ENCODE measurements at regions not wholly inside any gene's neighbourhood (a gene's known extent, or its start where the extent isn't known, plus 50 kb on each side); places are given as distances from the start of the nearest gene placed in this dataset.
"Not testable (repeated sequence)": the region's sequence is repeated elsewhere in the genome, so short reads cannot be mapped to it uniquely, and the experiment has no call there.

GRCh38 chr2:142422041-142422440, 291.2 kb upstream of the LRP1B start:
- TF ChIP-seq CTCF (conservative IDR thresholded peaks at IDR 0.05) (no peak), ZFX (IDR thresholded peaks at IDR 0.05) (no peak)

GRCh38 chr2:142418699-142419098, 287.9 kb upstream of the LRP1B start:
- not testable (repeated sequence) for H3K27ac ChIP-seq

More at GRCh38 chr2:142422041-142422440, 291.2 kb upstream of the LRP1B start:
- no peak overlapping the region for H3K27ac ChIP-seq

- no peak overlapping the region for H3K27ac ChIP-seq
- TF ChIP-seq ZFX (IDR thresholded peaks at IDR 0.05) (no peak), CTCF (conservative IDR thresholded peaks at IDR 0.05) (no peak)
These were observed 286.2 kb upstream of the LRP1B start for GRCh38 chr2:142416996-142417395.

GRCh38 chr2:142415461-142415860, 284.6 kb upstream of the LRP1B start:
- no peak overlapping the region for H3K27ac ChIP-seq
- no peak for TF ChIP-seq ZFX (IDR thresholded peaks at IDR 0.05)
- no peak for TF ChIP-seq CTCF (conservative IDR thresholded peaks at IDR 0.05)

GRCh38 chr2:142398212-142398611, 267.4 kb upstream of the LRP1B start:
- TF ChIP-seq CTCF (conservative IDR thresholded peaks at IDR 0.05) (no peak), ZFX (IDR thresholded peaks at IDR 0.05) (no peak)
- H3K27ac ChIP-seq, result no peak overlapping the region

- TF ChIP-seq ZFX (IDR thresholded peaks at IDR 0.05) (no peak), CTCF (conservative IDR thresholded peaks at IDR 0.05) (no peak)
- no peak overlapping the region for H3K27ac ChIP-seq
These were observed 264.5 kb upstream of the LRP1B start for GRCh38 chr2:142395291-142395690.

GRCh38 chr2:142380372-142380771, 249.6 kb upstream of the LRP1B start:
- TF ChIP-seq ZFX (IDR thresholded peaks at IDR 0.05) (no peak), CTCF (conservative IDR thresholded peaks at IDR 0.05) (no peak)
- H3K27ac ChIP-seq, result no peak overlapping the region

- H3K27ac ChIP-seq, result not testable (repeated sequence)
These were observed 231.3 kb upstream of the LRP1B start for GRCh38 chr2:142362069-142362468.

GRCh38 chr2:142347751-142348150, 216.9 kb upstream of the LRP1B start:
- TF ChIP-seq CTCF (conservative IDR thresholded peaks at IDR 0.05), result no peak
- no peak for TF ChIP-seq ZFX (IDR thresholded peaks at IDR 0.05)
- no peak overlapping the region for H3K27ac ChIP-seq

Data from C4-2B (cell line).